GM12878 (cell line): ENCODE measurements at regions not wholly inside any gene's neighbourhood (a gene's known extent, or its start where the extent isn't known, plus 50 kb on each side); places are given as distances from the start of the nearest gene placed in this dataset.

Experiments
- ATAC-seq: fragments of 200-7000 bp; cut with Tn5 transposase; 3 replicates; pipeline ENCODE4 v1.9.1; 2020; ENCODE audit warnings: mild to moderate bottlenecking, moderate library complexity
- BruUV-seq: library from RNA; stranded (reverse); fragments of 400-500 nt; replicated peaks from 2 replicates; lab custom pipeline; 2021; lab: Mats Ljungman, UMichigan
- CTCF ChIA-PET: fragments of 300-600 bp; sonication (Branson Sonifier 250); formaldehyde crosslinking; extraction: SDS; loops from one replicate; lab custom pipeline; 2021; ENCODE audit warnings: inconsistent platforms; lab: Yijun Ruan, JAX
- POLR2A ChIA-PET: fragments of 350-600 bp; formaldehyde crosslinking; extraction: SDS; loops from one replicate; lab custom pipeline; 2021; ENCODE audit warnings: inconsistent platforms; lab: Charles Lee
- RAD21 ChIA-PET: fragments of 300-600 bp; sonication (Branson Sonifier 250); formaldehyde crosslinking; loops from one replicate; lab custom pipeline; 2023; ENCODE audit warnings: antibody characterized with exemption; ENCODE audit not compliant: unreplicated experiment; lab: Charles Lee
- SMC1A ChIA-PET: fragments of 300-600 bp; sonication (Branson Sonifier 250); formaldehyde crosslinking; loops from one replicate; lab custom pipeline; 2023; ENCODE audit not compliant: unreplicated experiment, uncharacterized antibody; lab: Charles Lee
- DNase-seq: peaks from one replicate; pipeline ENCODE4 v3.0.0-alpha.2; 2011; ENCODE audit warnings: low read depth, low spot score
- FAIRE-seq: peaks from 3 replicates; lab custom pipeline; 2011; peaks lifted over from hg19 to GRCh38; lab: Jason Lieb, UNC
- H2AFZ ChIP-seq: 2 replicates; pipeline ENCODE4 v1.6.0; 2011; ENCODE audit warnings: low read depth, low read length, control low read depth; ENCODE audit not compliant: control insufficient read depth
- H3K27ac ChIP-seq: 2 replicates; pipeline ENCODE4 v1.5.1; 2011; ENCODE audit warnings: control low read depth; ENCODE audit not compliant: control insufficient read depth, insufficient read depth
- H3K27me3 ChIP-seq, 2 experiments: replicated peaks in 1 of 2; 2 replicates each; pipeline versions ENCODE4 v1.6.0 to v1.6.1; 2011; ENCODE audit warnings: low read length in 1 of 2; ENCODE audit not compliant: control insufficient read depth in 2 of 2, insufficient read depth in 2 of 2
- H3K36me3 ChIP-seq, 2 experiments: 2 replicates each; pipeline ENCODE4 v1.5.1; 2011; ENCODE audit warnings: low read length in 1 of 2; ENCODE audit not compliant: control insufficient read depth in 2 of 2, insufficient read depth in 2 of 2
- H3K4me1 ChIP-seq: 2 replicates; pipeline ENCODE4 v1.6.1; 2011; ENCODE audit warnings: mild to moderate bottlenecking, low read length, moderate library complexity, mixed read lengths; ENCODE audit not compliant: control insufficient read depth, insufficient read depth
- H3K4me2 ChIP-seq: 2 replicates; pipeline ENCODE4 v1.6.0; 2011; ENCODE audit warnings: control low read depth; ENCODE audit not compliant: control insufficient read depth, insufficient read depth
- H3K4me3 ChIP-seq: fragments of 200-600 bp; sonication (generic); 2 replicates; pipeline ENCODE4 v1.5.1; 2016
- H3K79me2 ChIP-seq: 2 replicates; pipeline ENCODE4 v1.6.0; 2011; ENCODE audit warnings: low read length; ENCODE audit not compliant: control insufficient read depth, insufficient read depth
- H3K9ac ChIP-seq: 2 replicates; pipeline ENCODE4 v1.8.0; 2011; ENCODE audit warnings: low read length, control low read depth, mixed read lengths; ENCODE audit not compliant: control insufficient read depth, insufficient read depth
- H3K9me3 ChIP-seq: replicated peaks from 3 replicates; pipeline ENCODE4 v1.5.1; 2011; ENCODE audit warnings: mild to moderate bottlenecking, low read length; ENCODE audit not compliant: control insufficient read depth, insufficient read depth
- H4K20me1 ChIP-seq: 2 replicates; pipeline ENCODE4 v1.6.0; 2011; ENCODE audit not compliant: control insufficient read depth, insufficient read depth
- ASH2L ChIP-seq: fragments of 300-600, 200-600 bp; sonication (generic); IDR thresholded peaks from 2 replicates; pipeline ENCODE4 v1.6.1; 2017; ENCODE audit warnings: low read depth, mild to moderate bottlenecking, borderline replicate concordance
- HDAC6 ChIP-seq: fragments of 200-600 bp; sonication (generic); IDR thresholded peaks from one replicate; pipeline ENCODE4 v1.8.0; 2017; ENCODE audit warnings: antibody characterized with exemption; ENCODE audit not compliant: unreplicated experiment
- MTA3 ChIP-seq: IDR thresholded peaks from 2 replicates; pipeline ENCODE4 v1.6.1; 2012; ENCODE audit warnings: low read length, inconsistent platforms, borderline replicate concordance
- SMC3 ChIP-seq: IDR thresholded peaks from 2 replicates; pipeline ENCODE4 v1.6.1; 2011; ENCODE audit warnings: low read length, improper control_type of control experiment, borderline replicate concordance
- WGBS: methylation state at CpG from one replicate; pipeline ENCODE4 v1.1.6; 2016; ENCODE audit warnings: low lambda C conversion rate; ENCODE audit not compliant: insufficient replicate concordance, insufficient coverage; ENCODE audit errors: missing lambda C conversion rate; 5-methylcytosine and 5-hydroxymethylcytosine counted together
- in situ Hi-C: fragments of 300-500 bp; cut with MboI; formaldehyde crosslinking; loops from 9 replicates; pipeline ENCODE4 v1.14.3; 2018; ENCODE audit warnings: mixed read lengths
- intact Hi-C: fragments of 100-400 bp; cut with micrococcal nuclease; formaldehyde crosslinking; loops from one replicate; pipeline ENCODE4 v1.14.2; 2022; ENCODE audit not compliant: unreplicated experiment
- TF ChIP-seq, protein P1 (sequence below): IDR thresholded peaks from 2 replicates; pipeline ENCODE4 v1.6.1; 2011; ENCODE audit warnings: borderline replicate concordance, low read depth, mild to moderate bottlenecking, moderate library complexity, mixed read lengths, low read length; ENCODE audit not compliant: insufficient read depth; ENCODE audit errors: extremely low read length
- TF ChIP-seq, protein P2 (sequence below): fragments of 450-650 bp; IDR thresholded peaks from 2 replicates; pipeline ENCODE4 v1.6.1; 2016; ENCODE audit warnings: mild to moderate bottlenecking
- TF ChIP-seq, protein P3 (sequence below): fragments of 450-650 bp; IDR thresholded peaks from 2 replicates; pipeline ENCODE4 v1.6.1; 2018; ENCODE audit warnings: borderline replicate concordance, mild to moderate bottlenecking; ENCODE audit not compliant: partially characterized antibody

DNA sequence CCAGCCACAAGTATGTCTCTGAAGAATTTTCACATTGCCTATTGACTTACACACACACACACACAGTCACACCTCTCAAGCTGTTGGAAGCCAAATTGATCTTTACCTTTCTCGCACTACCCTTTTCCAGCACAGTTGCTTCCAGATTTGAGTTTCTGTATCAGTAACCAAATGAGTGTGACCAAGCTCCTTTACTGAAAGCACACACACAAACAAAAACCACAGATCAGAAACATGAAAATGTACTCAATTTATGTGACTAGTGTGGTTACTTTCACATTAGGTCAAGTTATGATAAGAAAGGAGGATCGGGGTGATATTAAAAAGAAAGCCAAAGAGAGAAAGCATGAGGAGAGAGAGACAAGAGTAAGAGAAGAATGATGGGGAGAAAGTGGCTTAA lies 993.9 kb upstream of the POU3F3 start (continued):
- TF ChIP-seq SMC3 (no peak), HDAC6 (no peak)
- TF ChIP-seq, protein P1, sequence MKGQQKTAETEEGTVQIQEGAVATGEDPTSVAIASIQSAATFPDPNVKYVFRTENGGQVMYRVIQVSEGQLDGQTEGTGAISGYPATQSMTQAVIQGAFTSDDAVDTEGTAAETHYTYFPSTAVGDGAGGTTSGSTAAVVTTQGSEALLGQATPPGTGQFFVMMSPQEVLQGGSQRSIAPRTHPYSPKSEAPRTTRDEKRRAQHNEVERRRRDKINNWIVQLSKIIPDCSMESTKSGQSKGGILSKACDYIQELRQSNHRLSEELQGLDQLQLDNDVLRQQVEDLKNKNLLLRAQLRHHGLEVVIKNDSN, result no peak

DNA sequence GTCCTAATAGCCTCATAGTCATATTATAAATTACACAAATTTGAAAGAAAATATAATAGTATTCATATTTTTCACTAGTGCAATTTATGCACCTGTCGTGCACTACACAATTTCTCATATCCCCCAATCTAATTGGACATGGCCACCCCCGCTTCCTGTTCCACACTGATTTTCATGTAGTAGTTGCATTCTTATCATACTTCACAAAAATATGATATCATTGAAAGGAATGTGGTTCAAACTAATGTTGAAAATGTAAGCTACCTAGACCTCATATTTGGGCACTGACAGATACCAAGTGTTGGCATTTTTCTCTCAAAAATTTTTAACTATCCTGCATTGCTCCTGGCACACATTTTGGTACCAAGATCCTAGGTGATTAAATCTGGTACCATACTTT lies 985.5 kb upstream of the POU3F3 start:
- CTCF ChIA-PET, result no interaction called here
- no peak overlapping the region for H3K9ac ChIP-seq
- 21% methylated on average over 2 of the region's 2 CpGs for WGBS
- TF ChIP-seq, protein P2, sequence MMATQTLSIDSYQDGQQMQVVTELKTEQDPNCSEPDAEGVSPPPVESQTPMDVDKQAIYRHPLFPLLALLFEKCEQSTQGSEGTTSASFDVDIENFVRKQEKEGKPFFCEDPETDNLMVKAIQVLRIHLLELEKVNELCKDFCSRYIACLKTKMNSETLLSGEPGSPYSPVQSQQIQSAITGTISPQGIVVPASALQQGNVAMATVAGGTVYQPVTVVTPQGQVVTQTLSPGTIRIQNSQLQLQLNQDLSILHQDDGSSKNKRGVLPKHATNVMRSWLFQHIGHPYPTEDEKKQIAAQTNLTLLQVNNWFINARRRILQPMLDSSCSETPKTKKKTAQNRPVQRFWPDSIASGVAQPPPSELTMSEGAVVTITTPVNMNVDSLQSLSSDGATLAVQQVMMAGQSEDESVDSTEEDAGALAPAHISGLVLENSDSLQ, result no peak
- no peak for TF ChIP-seq MTA3
- TF ChIP-seq ASH2L, result no peak
- TF ChIP-seq, protein P3, sequence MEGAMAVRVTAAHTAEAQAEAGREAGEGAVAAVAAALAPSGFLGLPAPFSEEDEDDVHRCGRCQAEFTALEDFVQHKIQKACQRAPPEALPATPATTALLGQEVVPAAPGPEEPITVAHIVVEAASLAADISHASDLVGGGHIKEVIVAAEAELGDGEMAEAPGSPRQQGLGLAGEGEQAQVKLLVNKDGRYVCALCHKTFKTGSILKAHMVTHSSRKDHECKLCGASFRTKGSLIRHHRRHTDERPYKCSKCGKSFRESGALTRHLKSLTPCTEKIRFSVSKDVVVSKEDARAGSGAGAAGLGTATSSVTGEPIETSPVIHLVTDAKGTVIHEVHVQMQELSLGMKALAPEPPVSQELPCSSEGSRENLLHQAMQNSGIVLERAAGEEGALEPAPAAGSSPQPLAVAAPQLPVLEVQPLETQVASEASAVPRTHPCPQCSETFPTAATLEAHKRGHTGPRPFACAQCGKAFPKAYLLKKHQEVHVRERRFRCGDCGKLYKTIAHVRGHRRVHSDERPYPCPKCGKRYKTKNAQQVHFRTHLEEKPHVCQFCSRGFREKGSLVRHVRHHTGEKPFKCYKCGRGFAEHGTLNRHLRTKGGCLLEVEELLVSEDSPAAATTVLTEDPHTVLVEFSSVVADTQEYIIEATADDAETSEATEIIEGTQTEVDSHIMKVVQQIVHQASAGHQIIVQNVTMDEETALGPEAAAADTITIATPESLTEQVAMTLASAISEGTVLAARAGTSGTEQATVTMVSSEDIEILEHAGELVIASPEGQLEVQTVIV, result no peak
- TF ChIP-seq, all 136 proteins: peak for 0
- H3K4me3 ChIP-seq, result no peak overlapping the region
- ATAC-seq (no peak), FAIRE-seq (no peak), DNase-seq (no peak)
- RAD21 ChIA-PET, result no interaction called here
- intact Hi-C loops (no loop called here), in situ Hi-C loops (no loop called here)
- POLR2A ChIA-PET, result no interaction called here
- SMC1A ChIA-PET, result no interaction called here
- no peaks in the 10 kb centered on the region for H3K27me3 ChIP-seq
- no peaks in the 10 kb centered on the region for H4K20me1 ChIP-seq
- H3K36me3 ChIP-seq, result no peaks in the 10 kb centered on the region
- no peak overlapping the region for H2AFZ ChIP-seq
- no peak overlapping the region for H3K4me2 ChIP-seq
- no TSS peak for BruUV-seq
- no peaks in the 10 kb centered on the region for H3K9me3 ChIP-seq
- H3K4me1 ChIP-seq, result no peaks in the 10 kb centered on the region
- no peak overlapping the region for H3K27ac ChIP-seq
- H3K79me2 ChIP-seq, result no peaks in the 10 kb centered on the region
